LoVo (cell line): ENCODE measurements at regions not wholly inside any gene's neighbourhood (a gene's known extent, or its start where the extent isn't known, plus 50 kb on each side); places are given as distances from the start of the nearest gene placed in this dataset.
"Not testable (repeated sequence)": the region's sequence is repeated elsewhere in the genome, so short reads cannot be mapped to it uniquely, and the experiment has no call there.

Experiments used
- DNase-seq: peaks from one replicate; pipeline ENCODE4 v3.0.0-alpha.2; 2016; ENCODE audit warnings: low spot score

- DNase-seq: no peak
These were observed 432.5 kb downstream of the HS3ST3B1 start for GRCh38 chr17:14733376-14733775.

GRCh38 chr17:14732211-14732610 lies 431.3 kb downstream of the HS3ST3B1 start:
- no peak for DNase-seq

DNA sequence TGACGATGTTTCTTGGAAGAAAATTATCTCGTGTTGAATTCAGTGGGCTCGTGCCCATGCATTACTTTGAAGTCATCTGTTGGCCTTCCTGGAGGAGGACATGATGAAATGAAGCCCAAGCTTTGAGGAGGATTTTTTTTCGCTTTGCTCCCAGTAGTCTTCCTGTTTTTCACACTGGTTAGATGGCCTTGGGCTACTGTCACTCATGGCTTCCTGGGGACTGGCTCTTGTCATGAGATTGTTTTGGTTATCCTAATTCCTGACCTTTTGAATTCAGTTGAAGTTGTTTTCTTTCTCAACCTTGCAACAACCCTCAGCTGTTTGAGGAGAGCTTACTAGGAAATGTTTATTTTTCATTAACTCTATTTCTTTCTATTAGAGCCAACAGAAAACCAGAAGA lies 430.7 kb downstream of the HS3ST3B1 start:
- no peak for DNase-seq

- DNase-seq: no peak
These were observed 429.9 kb downstream of the HS3ST3B1 start for GRCh38 chr17:14730821-14731220.

DNA sequence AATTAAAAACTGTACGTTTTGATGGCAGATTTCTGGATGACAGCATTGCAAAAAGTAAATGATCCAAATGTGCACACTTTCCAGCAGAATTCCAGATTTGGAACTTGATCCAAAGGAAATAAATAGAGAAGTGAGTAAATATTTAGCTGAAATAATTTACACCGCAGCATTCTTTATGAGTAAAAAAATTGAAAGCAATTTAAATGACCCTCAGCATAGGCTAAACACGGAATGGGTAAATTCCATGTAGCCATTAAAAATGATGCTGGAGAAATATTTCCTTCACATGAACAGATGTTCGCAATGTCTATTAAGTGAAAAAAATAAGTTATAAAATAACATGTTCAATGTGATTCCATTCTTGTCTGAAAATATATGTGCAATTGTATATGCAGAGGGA lies 424.8 kb downstream of the HS3ST3B1 start:
- DNase-seq: no peak

DNA sequence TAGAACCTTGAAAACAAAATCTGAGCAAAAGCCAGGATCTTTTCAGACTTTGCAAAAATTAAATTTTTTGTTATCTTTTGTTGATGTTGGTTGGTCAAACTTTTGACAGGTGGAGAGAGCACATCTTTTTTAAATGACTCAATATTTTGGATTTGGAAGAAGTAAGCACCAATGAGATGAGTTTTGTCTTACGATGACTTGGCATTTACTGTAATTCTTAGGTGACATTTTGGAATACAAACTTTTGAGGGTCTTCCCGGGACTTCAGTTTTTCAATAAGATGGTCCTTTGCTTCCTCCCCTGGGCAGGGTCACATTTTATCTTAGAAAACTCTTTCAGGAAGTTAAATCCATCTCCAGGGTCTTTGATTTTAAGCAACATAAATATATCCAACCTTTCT lies 423.9 kb downstream of the HS3ST3B1 start:
- no peak for DNase-seq

DNA sequence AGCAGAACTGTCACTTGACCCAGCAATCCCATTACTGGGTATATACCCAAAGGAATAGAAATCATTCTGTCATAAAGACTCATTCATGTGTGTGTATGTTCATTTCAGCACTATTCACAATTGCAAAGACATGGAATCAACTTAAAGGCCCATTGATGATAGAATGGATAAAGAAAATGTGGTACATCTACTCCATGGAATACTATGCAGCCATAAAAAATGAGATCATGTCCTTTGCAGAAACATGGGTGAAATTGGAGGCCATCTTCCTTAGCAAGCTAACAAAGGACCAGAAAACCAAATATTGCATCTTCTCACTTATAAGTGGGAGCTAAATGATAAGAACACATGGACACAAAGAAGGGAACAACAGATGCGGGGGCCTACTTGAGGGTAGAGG lies 422.5 kb downstream of the HS3ST3B1 start:
- not testable (repeated sequence) for DNase-seq

- DNase-seq: no peak
These were observed 419.1 kb downstream of the HS3ST3B1 start for GRCh38 chr17:14719942-14720341.

GRCh38 chr17:14717859-14718258 lies 417.0 kb downstream of the HS3ST3B1 start:
- DNase-seq: no peak

- no peak for DNase-seq
These were observed 414.7 kb downstream of the HS3ST3B1 start for GRCh38 chr17:14715561-14715960.

- DNase-seq: no peak
These were observed 411.7 kb downstream of the HS3ST3B1 start for GRCh38 chr17:14712611-14713021.

GRCh38 chr17:14704121-14704520 lies 403.2 kb downstream of the HS3ST3B1 start:
- no peak for DNase-seq

GRCh38 chr17:14701886-14702285 lies 401.0 kb downstream of the HS3ST3B1 start:
- DNase-seq: no peak

DNA sequence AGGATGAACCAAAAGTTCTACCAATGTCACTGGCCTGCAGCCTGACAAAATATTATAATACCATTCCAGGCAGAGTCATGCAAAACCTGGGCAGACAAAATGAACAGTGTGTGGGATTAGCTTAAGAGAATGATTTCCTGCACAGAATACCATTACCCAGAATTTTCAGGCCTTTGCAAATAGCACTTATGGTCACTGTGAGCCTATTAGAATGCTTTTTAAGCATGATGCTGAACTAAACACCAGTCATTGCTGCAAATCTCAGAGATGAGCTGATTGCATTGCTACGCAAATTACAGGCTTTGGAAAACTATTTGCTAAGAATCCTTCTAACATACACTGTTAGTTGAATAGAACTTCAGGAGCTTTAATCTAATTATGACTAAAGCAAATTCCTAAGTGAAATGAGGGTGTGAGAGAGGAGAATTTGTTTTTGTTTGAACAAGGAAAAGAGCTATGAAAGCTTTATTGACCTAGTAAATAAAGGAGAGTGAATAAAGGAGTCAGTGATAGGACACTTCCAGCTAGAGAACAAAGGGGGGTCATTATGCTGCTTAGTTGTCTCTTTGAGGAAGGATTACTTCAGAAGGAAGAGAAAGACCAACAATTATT lies 398.8 kb downstream of the HS3ST3B1 start:
- DNase-seq: peak; percentile 8

GRCh38 chr17:14693382-14693781 lies 392.5 kb downstream of the HS3ST3B1 start:
- DNase-seq: no peak

GRCh38 chr17:14690704-14691103 lies 389.8 kb downstream of the HS3ST3B1 start:
- no peak for DNase-seq

GRCh38 chr17:14688134-14688533 lies 387.3 kb downstream of the HS3ST3B1 start:
- DNase-seq: no peak

DNA sequence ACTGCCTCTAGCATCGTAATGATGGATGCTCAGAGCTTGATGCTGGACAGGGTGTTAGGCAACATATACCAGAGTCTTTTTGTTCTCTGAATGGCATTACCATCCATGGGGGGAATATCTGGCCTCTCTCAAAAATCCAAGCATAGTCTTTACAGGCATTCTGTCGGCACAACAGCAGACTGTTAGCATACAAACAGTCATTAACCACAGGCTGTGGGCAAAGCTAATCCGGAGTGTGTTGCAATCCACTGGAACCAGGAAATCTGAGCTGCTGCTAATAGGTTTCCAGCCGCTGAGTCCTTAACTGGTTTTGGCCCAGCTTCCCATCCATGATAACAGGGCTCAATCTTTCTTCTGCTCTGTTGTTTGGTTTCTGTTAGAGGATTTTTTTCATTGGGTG lies 371.9 kb downstream of the HS3ST3B1 start:
- no peak for DNase-seq

DNA sequence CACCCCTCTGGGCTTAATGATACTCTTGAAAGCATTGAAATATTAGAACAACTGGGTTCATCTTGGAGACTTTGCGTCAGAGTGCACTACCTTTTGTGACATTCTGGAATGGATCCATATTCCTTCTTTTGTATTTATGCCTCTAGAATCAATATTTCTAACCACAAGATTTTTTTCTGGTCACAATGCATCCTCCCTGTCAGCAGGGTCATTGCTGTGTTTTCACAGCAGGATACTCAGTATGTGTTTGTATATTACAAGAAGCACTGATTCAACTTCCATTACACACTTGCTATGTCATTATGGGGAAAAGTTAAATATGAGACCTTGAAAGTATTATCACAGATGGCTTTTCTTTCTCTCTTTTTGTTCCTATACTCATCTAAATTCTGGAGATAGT lies 370.0 kb downstream of the HS3ST3B1 start:
- no peak for DNase-seq

- DNase-seq: no peak
These were observed 363.6 kb downstream of the HS3ST3B1 start for GRCh38 chr17:14664511-14664910.

- DNase-seq: no peak
These were observed 340.2 kb downstream of the HS3ST3B1 start for GRCh38 chr17:14641117-14641516.

- DNase-seq: no peak
These were observed 336.4 kb downstream of the HS3ST3B1 start for GRCh38 chr17:14637260-14637659.

DNA sequence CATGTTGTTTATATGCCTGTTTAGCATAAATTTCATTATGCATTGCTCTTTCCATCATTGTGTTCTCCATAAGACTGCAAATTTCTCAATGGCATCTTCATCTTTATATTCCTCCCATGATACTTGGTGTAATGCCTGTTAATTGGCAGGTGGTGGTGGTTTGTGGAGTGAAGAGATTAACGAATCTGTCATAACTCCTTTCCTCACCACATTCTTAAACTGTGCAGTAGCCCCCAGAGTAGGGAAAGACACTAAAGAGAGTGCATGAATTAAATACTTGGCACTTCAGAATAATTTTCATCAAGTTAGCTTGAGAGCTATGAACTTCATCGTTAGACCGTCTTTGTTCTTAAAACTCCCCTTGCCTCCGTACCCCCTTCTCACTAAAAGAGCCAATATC lies 329.7 kb downstream of the HS3ST3B1 start:
- no peak for DNase-seq

- no peak for DNase-seq
These were observed 329.2 kb downstream of the HS3ST3B1 start for GRCh38 chr17:14630046-14630445.
